ENCODE measurements at regions not wholly inside any gene's neighbourhood (a gene's known extent, or its start where the extent isn't known, plus 50 kb on each side); places are given as distances from the start of the nearest gene placed in this dataset.

- TF ChIP-seq CTCF (IDR thresholded peaks at IDR 0.05), result no peak
- TF ChIP-seq EZH2phosphoT487 (IDR thresholded peaks at IDR 0.05), result no peak
- TF ChIP-seq EZH2 (IDR thresholded peaks at IDR 0.05), result no peak
Observed at GRCh38 chr9:82560457-82560904, 502.5 kb downstream of the RASEF start.
